ENCODE measurements at regions not wholly inside any gene's neighbourhood (a gene's known extent, or its start where the extent isn't known, plus 50 kb on each side); places are given as distances from the start of the nearest gene placed in this dataset.

DNA sequence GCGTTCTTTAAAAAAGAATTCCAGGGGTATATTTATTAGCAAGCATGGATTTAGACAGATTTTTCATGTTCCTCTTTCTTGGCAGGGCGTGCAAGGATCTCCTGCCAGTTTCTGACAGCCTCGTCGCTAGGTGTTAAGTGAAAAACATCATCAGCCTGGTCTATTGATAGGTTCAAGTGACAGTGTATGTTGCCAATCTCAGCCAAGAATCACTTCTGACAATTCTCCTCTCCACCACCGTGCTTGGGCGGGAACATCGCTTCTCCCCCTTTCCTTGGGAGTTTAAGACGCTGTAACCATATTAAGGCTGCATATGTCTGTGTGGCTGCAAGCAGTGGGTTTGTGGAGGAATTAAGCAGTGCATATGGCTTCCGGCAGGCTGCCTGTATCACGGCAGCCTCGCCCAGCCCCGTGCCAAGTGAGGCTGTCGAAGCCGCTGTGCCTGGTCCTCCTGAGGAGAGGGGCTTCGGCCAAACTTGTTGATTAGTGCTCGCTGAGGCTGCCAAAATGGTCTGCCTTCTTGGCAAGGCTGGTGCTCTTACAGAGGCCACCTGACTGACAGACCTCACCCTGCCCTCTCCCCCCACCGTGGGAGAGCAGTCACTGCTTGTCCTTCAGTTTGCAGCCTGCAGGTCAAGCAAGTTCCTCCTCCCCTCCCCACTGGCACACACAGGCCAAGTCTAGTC is 132.2 kb upstream of the MPHOSPH6 start:
- no peak overlapping the region for H2AK5ac ChIP-seq (ENCODE audit: low read depth, low read length)
- no peaks in the 10 kb centered on the region for H3K27me3 ChIP-seq (ENCODE audit: control insufficient read depth, insufficient read depth, low read length)
- ChIA-PET POLR2A (ENCODE audit: unreplicated experiment) (no interaction called here), CTCF (no interaction called here)
- no CpG with 5 or more reads among the region's 17 CpGs for WGBS, 2 experiments (ENCODE audit: extremely low coverage in 2 of 2, insufficient read length in 1 of 2)
- intact Hi-C loops (cut with micrococcal nuclease) (no loop called here), in situ Hi-C loops (cut with MboI; ENCODE audit: low sequenced_read_pairs) (no loop called here), dilution Hi-C loops (cut with HindIII; ENCODE audit: low sequenced_read_pairs, unreplicated experiment) (no loop called here)
- H2BK20ac ChIP-seq (ENCODE audit: low read depth, low read length), result no peak overlapping the region
- H3K4me1 ChIP-seq (ENCODE audit: control insufficient read depth, insufficient read depth, low read length), result no peaks in the 10 kb centered on the region
- H2AK9ac ChIP-seq (replicated peaks; ENCODE audit: low read depth, low read length, poor library complexity), result peak overlapping the region; percentile 31
- H3K18ac ChIP-seq (ENCODE audit: low read depth, low read length), result no peak overlapping the region
- DNase-seq (no peak), ATAC-seq (ENCODE audit: low read depth) (no peak)
- no peak overlapping the region for H4K5ac ChIP-seq (ENCODE audit: low read depth, low read length)
- H3K79me1 ChIP-seq (ENCODE audit: low read depth in 1 of 2, low read length in 2 of 2), result no peaks in the 10 kb centered on the region
- H2AFZ ChIP-seq (replicated peaks; ENCODE audit: low read length, poor library complexity), result no peak overlapping the region
- no peak overlapping the region for H3K4me2 ChIP-seq (ENCODE audit: low read depth, low read length)
- H3K9ac ChIP-seq (ENCODE audit: low read depth, low read length), result no peak overlapping the region
- H2BK15ac ChIP-seq (ENCODE audit: low read depth, low read length), result no peak overlapping the region
- H4K8ac ChIP-seq (ENCODE audit: low read depth in 2 of 2, low read length in 2 of 2), result no peak overlapping the region
- H4K20me1 ChIP-seq (ENCODE audit: insufficient read depth, low read length), result no peaks in the 10 kb centered on the region
- H4K91ac ChIP-seq (ENCODE audit: insufficient read depth, low read depth, low read length), result no peak overlapping the region
- no peak overlapping the region for H3K56ac ChIP-seq (ENCODE audit: extremely low read depth, insufficient read depth, low read length)
- TF ChIP-seq, protein P1, sequence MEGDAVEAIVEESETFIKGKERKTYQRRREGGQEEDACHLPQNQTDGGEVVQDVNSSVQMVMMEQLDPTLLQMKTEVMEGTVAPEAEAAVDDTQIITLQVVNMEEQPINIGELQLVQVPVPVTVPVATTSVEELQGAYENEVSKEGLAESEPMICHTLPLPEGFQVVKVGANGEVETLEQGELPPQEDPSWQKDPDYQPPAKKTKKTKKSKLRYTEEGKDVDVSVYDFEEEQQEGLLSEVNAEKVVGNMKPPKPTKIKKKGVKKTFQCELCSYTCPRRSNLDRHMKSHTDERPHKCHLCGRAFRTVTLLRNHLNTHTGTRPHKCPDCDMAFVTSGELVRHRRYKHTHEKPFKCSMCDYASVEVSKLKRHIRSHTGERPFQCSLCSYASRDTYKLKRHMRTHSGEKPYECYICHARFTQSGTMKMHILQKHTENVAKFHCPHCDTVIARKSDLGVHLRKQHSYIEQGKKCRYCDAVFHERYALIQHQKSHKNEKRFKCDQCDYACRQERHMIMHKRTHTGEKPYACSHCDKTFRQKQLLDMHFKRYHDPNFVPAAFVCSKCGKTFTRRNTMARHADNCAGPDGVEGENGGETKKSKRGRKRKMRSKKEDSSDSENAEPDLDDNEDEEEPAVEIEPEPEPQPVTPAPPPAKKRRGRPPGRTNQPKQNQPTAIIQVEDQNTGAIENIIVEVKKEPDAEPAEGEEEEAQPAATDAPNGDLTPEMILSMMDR (conservative IDR thresholded peaks at IDR 0.05; ENCODE audit: low read depth, low read length), result no peak
- TF ChIP-seq POLR2A (IDR thresholded peaks at IDR 0.05; ENCODE audit: low read depth, low read length), result no peak
- no peak for TF ChIP-seq RFX5 (IDR thresholded peaks at IDR 0.05; ENCODE audit: low read depth, low read length)
- TF ChIP-seq MXI1 (IDR thresholded peaks at IDR 0.05; ENCODE audit: borderline replicate concordance, low read depth, low read length), result no peak
- TF ChIP-seq MAFK (IDR thresholded peaks at IDR 0.05; ENCODE audit: low read depth, low read length), result no peak
- TF ChIP-seq, protein P2, sequence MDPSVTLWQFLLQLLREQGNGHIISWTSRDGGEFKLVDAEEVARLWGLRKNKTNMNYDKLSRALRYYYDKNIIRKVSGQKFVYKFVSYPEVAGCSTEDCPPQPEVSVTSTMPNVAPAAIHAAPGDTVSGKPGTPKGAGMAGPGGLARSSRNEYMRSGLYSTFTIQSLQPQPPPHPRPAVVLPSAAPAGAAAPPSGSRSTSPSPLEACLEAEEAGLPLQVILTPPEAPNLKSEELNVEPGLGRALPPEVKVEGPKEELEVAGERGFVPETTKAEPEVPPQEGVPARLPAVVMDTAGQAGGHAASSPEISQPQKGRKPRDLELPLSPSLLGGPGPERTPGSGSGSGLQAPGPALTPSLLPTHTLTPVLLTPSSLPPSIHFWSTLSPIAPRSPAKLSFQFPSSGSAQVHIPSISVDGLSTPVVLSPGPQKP (IDR thresholded peaks at IDR 0.05; ENCODE audit: borderline replicate concordance, low read depth, low read length), result no peak
- BruUV-seq (replicated peaks), result no TSS peak
- no peak overlapping the region for H3K4ac ChIP-seq (ENCODE audit: low read depth, low read length)
- no peak overlapping the region for H3K27ac ChIP-seq (ENCODE audit: insufficient read depth, low read length)
- H2BK5ac ChIP-seq (ENCODE audit: low read depth, low read length, poor library complexity, severe bottlenecking), result no peak overlapping the region
- H3K36me3 ChIP-seq (ENCODE audit: control insufficient read depth, insufficient read depth, low read length), result no peaks in the 10 kb centered on the region
- H2BK120ac ChIP-seq (ENCODE audit: low read depth, low read length), result no peak overlapping the region
- H3K23ac ChIP-seq (ENCODE audit: low read depth, low read length), result no peak overlapping the region
- no peaks in the 10 kb centered on the region for H3K9me1 ChIP-seq (ENCODE audit: insufficient read depth, low read length)
- H3K14ac ChIP-seq (replicated peaks; ENCODE audit: low read depth, low read length), result no peak overlapping the region
- H3K9me3 ChIP-seq (ENCODE audit: control insufficient read depth, insufficient read depth, low read length), result no peaks in the 10 kb centered on the region
- no peak overlapping the region for H3K4me3 ChIP-seq (ENCODE audit: insufficient read depth, low read depth, low read length)
